ENCODE measurements at regions not wholly inside any gene's neighbourhood (a gene's known extent, or its start where the extent isn't known, plus 50 kb on each side); places are given as distances from the start of the nearest gene placed in this dataset.

- H3K27ac ChIP-seq (ENCODE audit: low read depth in 2 of 2, low read length in 1 of 2), result no peak overlapping the region
- 31% methylated on average over 1 of the region's 1 CpG for WGBS (ENCODE audit: low lambda C conversion rate)
Measured at GRCh38 chr12:92624236-92624635, 78.6 kb upstream of the PLEKHG7 start.

More at GRCh38 chr12:92624236-92624635, 78.6 kb upstream of the PLEKHG7 start:
- Histone ChIP-seq H4K20me1 (ENCODE audit: insufficient read depth) (no peaks in the 10 kb centered on the region), H3K4me3 (ENCODE audit: low read depth in 2 of 2, low read length in 1 of 2) (no peak overlapping the region), H2AFZ (ENCODE audit: low read depth) (no peak overlapping the region; the same call in 1 of the 2 replicates), H3K36me3 (replicated peaks in 1 of 2; ENCODE audit: control insufficient read depth in 1 of 2, insufficient read depth in 2 of 2, low read length in 1 of 2) (no peaks in the 10 kb centered on the region), H3K9me2 (no peaks in the 10 kb centered on the region), H3K4me1 (ENCODE audit: control insufficient read depth in 1 of 2, insufficient read depth in 2 of 2, low read depth in 1 of 2, low read length in 1 of 2) (peaks cover 4 to 12% of the 10 kb centered on the region in 2 experiments; a peak in 2 of 4 replicates), H3F3A (replicated peaks; ENCODE audit: insufficient read depth) (no peaks in the 10 kb centered on the region), H3K9ac (no peak overlapping the region), H3K27me3 (ENCODE audit: insufficient read depth) (no peaks in the 10 kb centered on the region), H3K79me2 (ENCODE audit: insufficient read depth) (no peaks in the 10 kb centered on the region), H3K9me3 (no peaks in the 10 kb centered on the region), H3K4me2 (no peak overlapping the region)
- ChIA-PET CTCF (no interaction called here), POLR2A (no interaction called here)
- no peak for DNase-seq
- TF ChIP-seq MAX (IDR thresholded peaks at IDR 0.05; ENCODE audit: low read depth) (no peak), TEAD4 (IDR thresholded peaks at IDR 0.05; ENCODE audit: borderline replicate concordance, insufficient read depth) (no peak), FOSL2 (IDR thresholded peaks at IDR 0.05; ENCODE audit: borderline replicate concordance, low read depth) (peak; percentile 33; the same call in 1 of the 2 replicates), TCF12 (IDR thresholded peaks at IDR 0.05) (0 out of 2 replicates have a peak, but pooled peaks have one; percentile 7), RXRA (IDR thresholded peaks at IDR 0.05; ENCODE audit: borderline replicate concordance, low read depth) (peak; percentile 46; the same call in 1 of the 2 replicates), NRF1 (IDR thresholded peaks at IDR 0.05; ENCODE audit: low read depth, low read length) (no peak), ZBTB33 (IDR thresholded peaks at IDR 0.05; ENCODE audit: borderline replicate concordance, low read depth) (no peak), CTCF (IDR thresholded peaks at IDR 0.05) (no peak), USF2 (IDR thresholded peaks at IDR 0.05; ENCODE audit: borderline replicate concordance, low read depth, low read length) (no peak)
